WTC11 (cell line): ENCODE measurements at regions not wholly inside any gene's neighbourhood (a gene's known extent, or its start where the extent isn't known, plus 50 kb on each side); places are given as distances from the start of the nearest gene placed in this dataset.

Experiments
- ATAC-seq: fragments of 200-7000 bp; cut with Tn5 transposase; 2 replicates; pipeline ENCODE4 v1.10.0; 2021; ENCODE audit warnings: mild to moderate bottlenecking, moderate library complexity
- CTCF ChIA-PET: fragments of 300-600 bp; sonication (Branson Sonifier 250); formaldehyde crosslinking; loops from one replicate; lab custom pipeline; 2021; ENCODE audit warnings: antibody characterized with exemption; lab: Charles Lee
- POLR2A ChIA-PET: fragments of 350-600 bp; sonication (Branson Sonifier 250); formaldehyde crosslinking; loops from one replicate; lab custom pipeline; 2021; ENCODE audit warnings: antibody characterized with exemption; lab: Charles Lee
- DNase-seq: peaks from one replicate; pipeline ENCODE4 v3.0.0; 2021; ENCODE audit warnings: low spot score
- H3K27ac Mint-ChIP-seq: 2 replicates; pipeline ENCODE4 v1.8.0; 2021; ENCODE audit warnings: mixed read lengths
- H3K27me3 Mint-ChIP-seq: 2 replicates; pipeline ENCODE4 v1.8.0; 2021; ENCODE audit warnings: low read depth, mild to moderate bottlenecking, moderate library complexity, mixed read lengths
- H3K36me3 Mint-ChIP-seq: 2 replicates; pipeline ENCODE4 v1.8.0; 2021; ENCODE audit warnings: mixed read lengths
- H3K4me1 Mint-ChIP-seq: 2 replicates; pipeline ENCODE4 v1.8.0; 2022; ENCODE audit warnings: mixed read lengths
- H3K4me3 Mint-ChIP-seq: 2 replicates; pipeline ENCODE4 v1.8.0; 2021; ENCODE audit warnings: mild to moderate bottlenecking, moderate library complexity, mixed read lengths
- H3K9me3 Mint-ChIP-seq: 2 replicates; pipeline ENCODE4 v1.8.0; 2021; ENCODE audit warnings: mixed read lengths
- ARID4B ChIP-seq: sonication (generic); formaldehyde crosslinking; IDR thresholded peaks from 2 replicates; pipeline ENCODE4 v1.8.0; 2023; ENCODE audit warnings: missing genetic modification reagents, mild to moderate bottlenecking, borderline replicate concordance
- ATF1 ChIP-seq: sonication (generic); formaldehyde crosslinking; IDR thresholded peaks from 2 replicates; pipeline ENCODE4 v1.8.1; 2023; ENCODE audit warnings: mild to moderate bottlenecking, moderate library complexity, missing genetic modification reagents
- ATF2 ChIP-seq: sonication (generic); formaldehyde crosslinking; IDR thresholded peaks from 2 replicates; pipeline ENCODE4 v1.8.1; 2022; ENCODE audit warnings: low read depth, missing genetic modification reagents, borderline replicate concordance
- ELF4 ChIP-seq: sonication (generic); formaldehyde crosslinking; IDR thresholded peaks from 2 replicates; pipeline ENCODE4 v1.8.1; 2022; ENCODE audit warnings: low read depth, mild to moderate bottlenecking, moderate library complexity, missing genetic modification reagents
- ETV6 ChIP-seq: sonication (generic); formaldehyde crosslinking; IDR thresholded peaks from 2 replicates; pipeline ENCODE4 v1.8.1; 2022; ENCODE audit warnings: mild to moderate bottlenecking, missing genetic modification reagents
- HMGXB4 ChIP-seq: sonication (generic); formaldehyde crosslinking; IDR thresholded peaks from 2 replicates; pipeline ENCODE4 v1.8.1; 2023; ENCODE audit warnings: mild to moderate bottlenecking, moderate library complexity, missing genetic modification reagents
- JUN ChIP-seq: sonication (generic); formaldehyde crosslinking; IDR thresholded peaks from 2 replicates; pipeline ENCODE4 v1.8.0; 2023; ENCODE audit warnings: mild to moderate bottlenecking, missing genetic modification reagents
- NFATC4 ChIP-seq: fragments of 250-450 bp; sonication (Bioruptor Pico); IDR thresholded peaks from 2 replicates; pipeline ENCODE4 v1.9.0; 2021; ENCODE audit warnings: mild to moderate bottlenecking
- NR1H2 ChIP-seq: sonication (generic); formaldehyde crosslinking; IDR thresholded peaks from 2 replicates; pipeline ENCODE4 v1.9.0; 2021; ENCODE audit warnings: mild to moderate bottlenecking, moderate library complexity, missing genetic modification reagents
- PREB ChIP-seq: sonication (generic); formaldehyde crosslinking; IDR thresholded peaks from 2 replicates; pipeline ENCODE4 v1.8.1; 2022; ENCODE audit warnings: mild to moderate bottlenecking, missing genetic modification reagents, moderate library complexity, borderline replicate concordance
- RELA ChIP-seq: sonication (generic); formaldehyde crosslinking; IDR thresholded peaks from 2 replicates; pipeline ENCODE4 v1.8.1; 2022; ENCODE audit warnings: missing genetic modification reagents, mild to moderate bottlenecking, borderline replicate concordance
- SMAD3 ChIP-seq: sonication (generic); formaldehyde crosslinking; IDR thresholded peaks from 2 replicates; pipeline ENCODE4 v1.8.0; 2022; ENCODE audit warnings: missing genetic modification reagents, mild to moderate bottlenecking, borderline replicate concordance
- TCF7 ChIP-seq: sonication (generic); formaldehyde crosslinking; IDR thresholded peaks from 2 replicates; pipeline ENCODE4 v1.8.0; 2022; ENCODE audit warnings: mild to moderate bottlenecking, low read depth, missing genetic modification reagents, moderate library complexity
- TEAD1 ChIP-seq: sonication (generic); formaldehyde crosslinking; IDR thresholded peaks from 2 replicates; pipeline ENCODE4 v1.8.0; 2022; ENCODE audit warnings: mild to moderate bottlenecking, missing genetic modification reagents
- TEAD4 ChIP-seq: sonication (generic); formaldehyde crosslinking; IDR thresholded peaks from 2 replicates; pipeline ENCODE4 v1.8.0; 2022; ENCODE audit warnings: mild to moderate bottlenecking, missing genetic modification reagents
- ZNF423 ChIP-seq: fragments of 250-450 bp; sonication (Bioruptor Pico); IDR thresholded peaks from 2 replicates; pipeline ENCODE4 v2.1.2; 2022; ENCODE audit warnings: mild to moderate bottlenecking, moderate library complexity

- no peak for TF ChIP-seq ARID4B
Observed at GRCh38 chr1:185373813-185374529, 56.9 kb upstream of the IVNS1ABP start (continued).

GRCh38 chr1:185369786-185370185 lies 52.7 kb upstream of the IVNS1ABP start:
- no peak overlapping the region for H3K4me3 Mint-ChIP-seq
- TF ChIP-seq ELF4, result no peak
- CTCF ChIA-PET, result no interaction called here
- peaks cover 27% of the 10 kb centered on the region for H3K4me1 Mint-ChIP-seq
- H3K27ac Mint-ChIP-seq, result no peak overlapping the region
- no peak for DNase-seq
- POLR2A ChIA-PET, result no interaction called here
- no peaks in the 10 kb centered on the region for H3K27me3 Mint-ChIP-seq
- H3K9me3 Mint-ChIP-seq, result peaks cover 18% of the 10 kb centered on the region
- no peak for ATAC-seq
- no peaks in the 10 kb centered on the region for H3K36me3 Mint-ChIP-seq

- no peak for ATAC-seq
- DNase-seq, result no peak
- ChIA-PET CTCF (no interaction called here), POLR2A (no interaction called here)
- TF ChIP-seq PREB (CRISPR knock-in tag), result no peak
- no peak for TF ChIP-seq TCF7 (CRISPR knock-in tag)
- no peak for TF ChIP-seq JUN (CRISPR knock-in tag)
- TF ChIP-seq TEAD1, result no peak
- no peak for TF ChIP-seq RELA
- no peak for TF ChIP-seq ZNF423 (CRISPR knock-in tag)
- no peak for TF ChIP-seq ETV6 (CRISPR knock-in tag)
- no peak for TF ChIP-seq TEAD4 (CRISPR knock-in tag)
- TF ChIP-seq ATF2 (CRISPR knock-in tag), result no peak
- no peak for TF ChIP-seq ATF1 (CRISPR knock-in tag)
- TF ChIP-seq HMGXB4 (CRISPR knock-in tag), result no peak
- TF ChIP-seq SMAD3 (CRISPR knock-in tag), result no peak
- no peak for TF ChIP-seq NFATC4 (CRISPR knock-in tag)
- no peak for TF ChIP-seq NR1H2 (CRISPR knock-in tag)
- peaks cover 18% of the 10 kb centered on the region for H3K9me3 Mint-ChIP-seq
- no peaks in the 10 kb centered on the region for H3K27me3 Mint-ChIP-seq
- H3K36me3 Mint-ChIP-seq, result no peaks in the 10 kb centered on the region
- no peak overlapping the region for H3K4me3 Mint-ChIP-seq
- peaks cover 27% of the 10 kb centered on the region for H3K4me1 Mint-ChIP-seq
- no peak overlapping the region for H3K27ac Mint-ChIP-seq
Observed at GRCh38 chr1:185368913-185369491, 52.0 kb upstream of the IVNS1ABP start.
